Adrenal gland (tissue), 5 donors: ENCODE measurements at regions not wholly inside any gene's neighbourhood (a gene's known extent, or its start where the extent isn't known, plus 50 kb on each side); places are given as distances from the start of the nearest gene placed in this dataset.

Source experiments
- POLR2A ChIP-seq, 2 donors: fragments of 450-650 bp; IDR thresholded peaks; one replicate each; pipeline ENCODE4 v1.6.1; 2017; ENCODE audit warnings: antibody characterized with exemption in 2 of 2, mild to moderate bottlenecking in 2 of 2, moderate library complexity in 1 of 2
- TF ChIP-seq, protein P1 (sequence below), 6 experiments: fragments of 450-650 bp in 4 of 6; fragments of 200-600 bp in 2 of 6; sonication (generic) in 1 of 6; IDR thresholded peaks; 1 replicate in 5 of 6; 2 replicates in 1 of 6; pipeline versions ENCODE4 v1.5.1 to v1.8.0; 2016 to 2021; ENCODE audit warnings: antibody characterized with exemption in 6 of 6, mild to moderate bottlenecking in 2 of 6, moderate library complexity in 1 of 6
- donor health status: DM: no; HTN: no; CAD: no.

DNA sequence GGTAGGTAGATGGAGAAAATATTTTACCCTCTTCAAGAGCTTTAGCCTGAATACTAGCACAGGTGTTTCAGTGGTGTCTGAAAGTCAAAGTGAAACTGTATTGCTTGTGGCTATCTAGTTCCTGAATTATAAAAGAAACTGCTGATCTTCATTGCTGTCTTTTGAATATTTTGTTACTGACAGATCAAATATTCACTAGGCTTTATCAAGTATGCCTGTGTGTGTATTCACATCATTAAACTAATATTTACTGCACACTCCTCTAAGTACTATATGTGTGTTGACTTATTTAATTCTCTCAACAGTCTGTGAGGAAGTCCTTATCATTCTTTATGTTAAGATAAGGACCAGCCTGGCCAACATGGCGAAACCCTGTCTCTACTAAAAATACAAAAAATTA is 139.6 kb downstream of the SOCS6 start:
- TF ChIP-seq, protein P1, sequence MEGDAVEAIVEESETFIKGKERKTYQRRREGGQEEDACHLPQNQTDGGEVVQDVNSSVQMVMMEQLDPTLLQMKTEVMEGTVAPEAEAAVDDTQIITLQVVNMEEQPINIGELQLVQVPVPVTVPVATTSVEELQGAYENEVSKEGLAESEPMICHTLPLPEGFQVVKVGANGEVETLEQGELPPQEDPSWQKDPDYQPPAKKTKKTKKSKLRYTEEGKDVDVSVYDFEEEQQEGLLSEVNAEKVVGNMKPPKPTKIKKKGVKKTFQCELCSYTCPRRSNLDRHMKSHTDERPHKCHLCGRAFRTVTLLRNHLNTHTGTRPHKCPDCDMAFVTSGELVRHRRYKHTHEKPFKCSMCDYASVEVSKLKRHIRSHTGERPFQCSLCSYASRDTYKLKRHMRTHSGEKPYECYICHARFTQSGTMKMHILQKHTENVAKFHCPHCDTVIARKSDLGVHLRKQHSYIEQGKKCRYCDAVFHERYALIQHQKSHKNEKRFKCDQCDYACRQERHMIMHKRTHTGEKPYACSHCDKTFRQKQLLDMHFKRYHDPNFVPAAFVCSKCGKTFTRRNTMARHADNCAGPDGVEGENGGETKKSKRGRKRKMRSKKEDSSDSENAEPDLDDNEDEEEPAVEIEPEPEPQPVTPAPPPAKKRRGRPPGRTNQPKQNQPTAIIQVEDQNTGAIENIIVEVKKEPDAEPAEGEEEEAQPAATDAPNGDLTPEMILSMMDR (IDR thresholded peaks at IDR 0.05), result no peak
- TF ChIP-seq POLR2A (IDR thresholded peaks at IDR 0.05), result no peak
